HEK293 (cell line): ENCODE measurements at regions not wholly inside any gene's neighbourhood (a gene's known extent, or its start where the extent isn't known, plus 50 kb on each side); places are given as distances from the start of the nearest gene placed in this dataset.

Source experiments
- CTCF ChIA-PET: fragments of 350-600 bp; formaldehyde crosslinking; extraction: SDS; loops from one replicate; lab custom pipeline; 2021; ENCODE audit warnings: antibody characterized with exemption; lab: Yijun Ruan, JAX
- POLR2A ChIA-PET: fragments of 300-600 bp; formaldehyde crosslinking; extraction: SDS; loops from one replicate; lab custom pipeline; 2020; ENCODE audit warnings: antibody characterized with exemption, inconsistent platforms; lab: Yijun Ruan, JAX
- H3K27ac ChIP-seq: fragments of 200-500 bp; sonication (Bioruptor generic); 2 replicates; pipeline ENCODE4 v1.5.1; 2014; ENCODE audit warnings: low read depth, low read length, control low read depth, inconsistent platforms; ENCODE audit errors: extremely low read depth
- H3K36me3 ChIP-seq, 2 experiments: fragments of 200-500 bp in 1 of 2; sonication (Bioruptor generic) in 1 of 2; 1 replicate in 1 of 2; 2 replicates in 1 of 2; pipeline ENCODE4 v1.5.1; 2014 to 2017; ENCODE audit warnings: inconsistent platforms in 2 of 2, low read length in 2 of 2; ENCODE audit not compliant: control insufficient read depth in 2 of 2, insufficient read depth in 1 of 2
- H3K4me1 ChIP-seq: fragments of 200-500 bp; sonication (Bioruptor generic); 2 replicates; pipeline ENCODE4 v1.5.1; 2014; ENCODE audit warnings: mild to moderate bottlenecking, low read length, inconsistent platforms; ENCODE audit not compliant: control insufficient read depth, insufficient read depth
- H3K4me3 ChIP-seq: 2 replicates; pipeline ENCODE4 v1.5.1; 2011; ENCODE audit warnings: low read depth, mild to moderate bottlenecking, control low read depth, low read length, moderate library complexity
- H3K9me3 ChIP-seq: fragments of 200-500 bp; sonication (Bioruptor generic); 2 replicates; pipeline ENCODE4 v1.5.1; 2014; ENCODE audit warnings: low read depth, low read length, inconsistent platforms; ENCODE audit not compliant: control insufficient read depth, insufficient read depth
- HOXD13 ChIP-seq: sonication (generic); formaldehyde crosslinking; IDR thresholded peaks from 2 replicates; pipeline ENCODE4 v1.8.0; 2022; ENCODE audit warnings: missing genetic modification reagents, borderline replicate concordance
- KLF16 ChIP-seq: fragments of 450-650 bp; formaldehyde crosslinking; IDR thresholded peaks from 2 replicates; pipeline ENCODE4 v1.5.1; 2017; ENCODE audit warnings: missing biosample characterization, missing genetic modification characterization
- ZNF121 ChIP-seq: fragments of 450-650 bp; formaldehyde crosslinking; IDR thresholded peaks from 2 replicates; pipeline ENCODE4 v1.5.1; 2016; ENCODE audit warnings: missing biosample characterization, missing genetic modification characterization
- ZNF223 ChIP-seq: fragments of 450-650 bp; formaldehyde crosslinking; IDR thresholded peaks from 2 replicates; pipeline ENCODE4 v1.5.1; 2016; ENCODE audit warnings: missing biosample characterization, missing genetic modification characterization
- ZNF433 ChIP-seq: fragments of 450-650 bp; formaldehyde crosslinking; IDR thresholded peaks from 2 replicates; pipeline ENCODE4 v1.5.1; 2016; ENCODE audit warnings: missing biosample characterization, missing genetic modification characterization, low read depth
- ZNF473 ChIP-seq: fragments of 450-650 bp; formaldehyde crosslinking; IDR thresholded peaks from 2 replicates; pipeline ENCODE4 v1.5.1; 2017; ENCODE audit warnings: missing biosample characterization, missing genetic modification characterization
- ZNF548 ChIP-seq: fragments of 450-650 bp; formaldehyde crosslinking; IDR thresholded peaks from 2 replicates; pipeline ENCODE4 v1.5.1; 2016; ENCODE audit warnings: missing biosample characterization, missing genetic modification characterization
- ZNF658 ChIP-seq: fragments of 450-650 bp; formaldehyde crosslinking; IDR thresholded peaks from 2 replicates; pipeline ENCODE4; 2016; ENCODE audit warnings: missing biosample characterization, missing genetic modification characterization
- ZNF677 ChIP-seq: fragments of 450-650 bp; IDR thresholded peaks from 2 replicates; pipeline ENCODE4 v1.5.0; 2018; ENCODE audit warnings: missing biosample characterization, mild to moderate bottlenecking, missing genetic modification characterization, moderate library complexity
- ZNF777 ChIP-seq: fragments of 450-650 bp; formaldehyde crosslinking; IDR thresholded peaks from 2 replicates; pipeline ENCODE4 v1.5.1; 2017; ENCODE audit warnings: missing biosample characterization, missing genetic modification characterization, borderline replicate concordance
- ZSCAN23 ChIP-seq: fragments of 450-650 bp; formaldehyde crosslinking; IDR thresholded peaks from 2 replicates; pipeline ENCODE4 v1.5.1; 2016; ENCODE audit warnings: missing biosample characterization, missing genetic modification characterization
- TF ChIP-seq, protein P1 (sequence below): fragments of 450-650 bp; formaldehyde crosslinking; IDR thresholded peaks from 2 replicates; pipeline ENCODE4 v1.5.1; 2016; ENCODE audit warnings: missing biosample characterization, missing genetic modification characterization
- TF ChIP-seq, protein P2 (sequence below): fragments of 450-650 bp; formaldehyde crosslinking; IDR thresholded peaks from 2 replicates; pipeline ENCODE4 v1.5.1; 2016; ENCODE audit warnings: missing biosample characterization, missing genetic modification characterization
- TF ChIP-seq, protein P3 (sequence below): fragments of 450-650 bp; formaldehyde crosslinking; IDR thresholded peaks from 2 replicates; pipeline ENCODE4 v1.5.1; 2016; ENCODE audit warnings: missing biosample characterization, missing genetic modification characterization
- TF ChIP-seq, protein P4 (sequence below): fragments of 450-650 bp; formaldehyde crosslinking; IDR thresholded peaks from 2 replicates; pipeline ENCODE4 v1.5.1; 2017; ENCODE audit warnings: missing biosample characterization, missing genetic modification characterization
- TF ChIP-seq, protein P5 (sequence below): fragments of 450-650 bp; formaldehyde crosslinking; IDR thresholded peaks from 2 replicates; pipeline ENCODE4 v1.5.1; 2017; ENCODE audit warnings: missing biosample characterization, missing genetic modification characterization
- TF ChIP-seq, protein P6 (sequence below): fragments of 450-650 bp; formaldehyde crosslinking; IDR thresholded peaks from 2 replicates; pipeline ENCODE4 v1.5.1; 2016; ENCODE audit warnings: missing biosample characterization, missing genetic modification characterization
- TF ChIP-seq, protein P7 (sequence below): fragments of 450-650 bp; formaldehyde crosslinking; IDR thresholded peaks from 2 replicates; pipeline ENCODE4 v1.5.1; 2016; ENCODE audit warnings: missing biosample characterization, missing genetic modification characterization
- TF ChIP-seq, protein P8 (sequence below): fragments of 450-650 bp; formaldehyde crosslinking; IDR thresholded peaks from 2 replicates; pipeline ENCODE4 v1.5.1; 2016; ENCODE audit warnings: missing biosample characterization, missing genetic modification characterization
- TF ChIP-seq, protein P9 (sequence below): fragments of 450-650 bp; formaldehyde crosslinking; IDR thresholded peaks from 2 replicates; pipeline ENCODE4 v1.5.1; 2016; ENCODE audit warnings: missing biosample characterization, missing genetic modification characterization

DNA sequence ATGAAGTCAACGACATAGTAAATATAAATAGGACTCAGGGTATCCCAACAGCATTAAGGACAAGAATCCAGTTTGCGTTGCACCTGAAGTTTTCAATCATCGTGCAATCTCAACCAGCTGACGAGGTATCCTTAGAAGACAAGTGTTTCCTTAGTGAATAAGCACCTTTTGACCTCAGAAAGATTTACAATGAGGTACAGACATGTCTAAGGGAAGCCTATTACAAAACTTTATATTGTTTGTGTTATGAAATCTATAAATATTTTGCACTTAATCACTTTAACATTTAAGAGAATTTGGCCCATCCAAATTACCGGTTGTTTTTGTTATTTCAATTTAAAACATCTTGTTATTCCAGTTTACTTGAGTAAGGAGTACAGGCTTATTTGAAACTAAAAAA, 64.9 kb upstream of the PRICKLE2 start:
- ChIA-PET CTCF (no interaction called here), POLR2A (no interaction called here)
- no peaks in the 10 kb centered on the region for H3K36me3 ChIP-seq
- no peak for TF ChIP-seq KLF16 (tag by site-specific recombination)
- no peak for TF ChIP-seq ZNF223 (tag by site-specific recombination)
- no peak for TF ChIP-seq ZNF473 (tag by site-specific recombination)
- TF ChIP-seq, protein P1, sequence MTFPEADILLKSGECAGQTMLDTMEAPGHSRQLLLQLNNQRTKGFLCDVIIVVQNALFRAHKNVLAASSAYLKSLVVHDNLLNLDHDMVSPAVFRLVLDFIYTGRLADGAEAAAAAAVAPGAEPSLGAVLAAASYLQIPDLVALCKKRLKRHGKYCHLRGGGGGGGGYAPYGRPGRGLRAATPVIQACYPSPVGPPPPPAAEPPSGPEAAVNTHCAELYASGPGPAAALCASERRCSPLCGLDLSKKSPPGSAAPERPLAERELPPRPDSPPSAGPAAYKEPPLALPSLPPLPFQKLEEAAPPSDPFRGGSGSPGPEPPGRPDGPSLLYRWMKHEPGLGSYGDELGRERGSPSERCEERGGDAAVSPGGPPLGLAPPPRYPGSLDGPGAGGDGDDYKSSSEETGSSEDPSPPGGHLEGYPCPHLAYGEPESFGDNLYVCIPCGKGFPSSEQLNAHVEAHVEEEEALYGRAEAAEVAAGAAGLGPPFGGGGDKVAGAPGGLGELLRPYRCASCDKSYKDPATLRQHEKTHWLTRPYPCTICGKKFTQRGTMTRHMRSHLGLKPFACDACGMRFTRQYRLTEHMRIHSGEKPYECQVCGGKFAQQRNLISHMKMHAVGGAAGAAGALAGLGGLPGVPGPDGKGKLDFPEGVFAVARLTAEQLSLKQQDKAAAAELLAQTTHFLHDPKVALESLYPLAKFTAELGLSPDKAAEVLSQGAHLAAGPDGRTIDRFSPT (tag by site-specific recombination) = no peak
- no peak for TF ChIP-seq ZNF658 (tag by site-specific recombination)
- TF ChIP-seq, protein P2, sequence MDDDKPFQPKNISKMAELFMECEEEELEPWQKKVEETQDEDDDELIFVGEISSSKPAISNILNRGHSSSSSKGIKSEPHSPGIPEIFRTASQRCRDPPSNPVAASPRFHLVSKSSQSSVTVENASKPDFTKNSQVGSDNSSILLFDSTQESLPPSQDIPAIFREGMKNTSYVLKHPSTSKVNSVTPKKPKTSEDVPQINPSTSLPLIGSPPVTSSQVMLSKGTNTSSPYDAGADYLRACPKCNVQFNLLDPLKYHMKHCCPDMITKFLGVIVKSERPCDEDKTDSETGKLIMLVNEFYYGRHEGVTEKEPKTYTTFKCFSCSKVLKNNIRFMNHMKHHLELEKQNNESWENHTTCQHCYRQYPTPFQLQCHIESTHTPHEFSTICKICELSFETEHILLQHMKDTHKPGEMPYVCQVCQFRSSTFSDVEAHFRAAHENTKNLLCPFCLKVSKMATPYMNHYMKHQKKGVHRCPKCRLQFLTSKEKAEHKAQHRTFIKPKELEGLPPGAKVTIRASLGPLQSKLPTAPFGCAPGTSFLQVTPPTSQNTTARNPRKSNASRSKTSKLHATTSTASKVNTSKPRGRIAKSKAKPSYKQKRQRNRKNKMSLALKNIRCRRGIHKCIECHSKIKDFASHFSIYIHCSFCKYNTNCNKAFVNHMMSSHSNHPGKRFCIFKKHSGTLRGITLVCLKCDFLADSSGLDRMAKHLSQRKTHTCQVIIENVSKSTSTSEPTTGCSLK (tag by site-specific recombination) = no peak
- no peak for TF ChIP-seq ZNF677
- TF ChIP-seq, protein P3, sequence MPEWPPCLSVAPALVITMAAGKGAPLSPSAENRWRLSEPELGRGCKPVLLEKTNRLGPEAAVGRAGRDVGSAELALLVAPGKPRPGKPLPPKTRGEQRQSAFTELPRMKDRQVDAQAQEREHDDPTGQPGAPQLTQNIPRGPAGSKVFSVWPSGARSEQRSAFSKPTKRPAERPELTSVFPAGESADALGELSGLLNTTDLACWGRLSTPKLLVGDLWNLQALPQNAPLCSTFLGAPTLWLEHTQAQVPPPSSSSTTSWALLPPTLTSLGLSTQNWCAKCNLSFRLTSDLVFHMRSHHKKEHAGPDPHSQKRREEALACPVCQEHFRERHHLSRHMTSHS (tag by site-specific recombination) = no peak
- no peak for TF ChIP-seq ZSCAN23 (tag by site-specific recombination)
- TF ChIP-seq, protein P4, sequence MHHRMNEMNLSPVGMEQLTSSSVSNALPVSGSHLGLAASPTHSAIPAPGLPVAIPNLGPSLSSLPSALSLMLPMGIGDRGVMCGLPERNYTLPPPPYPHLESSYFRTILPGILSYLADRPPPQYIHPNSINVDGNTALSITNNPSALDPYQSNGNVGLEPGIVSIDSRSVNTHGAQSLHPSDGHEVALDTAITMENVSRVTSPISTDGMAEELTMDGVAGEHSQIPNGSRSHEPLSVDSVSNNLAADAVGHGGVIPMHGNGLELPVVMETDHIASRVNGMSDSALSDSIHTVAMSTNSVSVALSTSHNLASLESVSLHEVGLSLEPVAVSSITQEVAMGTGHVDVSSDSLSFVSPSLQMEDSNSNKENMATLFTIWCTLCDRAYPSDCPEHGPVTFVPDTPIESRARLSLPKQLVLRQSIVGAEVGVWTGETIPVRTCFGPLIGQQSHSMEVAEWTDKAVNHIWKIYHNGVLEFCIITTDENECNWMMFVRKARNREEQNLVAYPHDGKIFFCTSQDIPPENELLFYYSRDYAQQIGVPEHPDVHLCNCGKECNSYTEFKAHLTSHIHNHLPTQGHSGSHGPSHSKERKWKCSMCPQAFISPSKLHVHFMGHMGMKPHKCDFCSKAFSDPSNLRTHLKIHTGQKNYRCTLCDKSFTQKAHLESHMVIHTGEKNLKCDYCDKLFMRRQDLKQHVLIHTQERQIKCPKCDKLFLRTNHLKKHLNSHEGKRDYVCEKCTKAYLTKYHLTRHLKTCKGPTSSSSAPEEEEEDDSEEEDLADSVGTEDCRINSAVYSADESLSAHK = no peak
- TF ChIP-seq, protein P5, sequence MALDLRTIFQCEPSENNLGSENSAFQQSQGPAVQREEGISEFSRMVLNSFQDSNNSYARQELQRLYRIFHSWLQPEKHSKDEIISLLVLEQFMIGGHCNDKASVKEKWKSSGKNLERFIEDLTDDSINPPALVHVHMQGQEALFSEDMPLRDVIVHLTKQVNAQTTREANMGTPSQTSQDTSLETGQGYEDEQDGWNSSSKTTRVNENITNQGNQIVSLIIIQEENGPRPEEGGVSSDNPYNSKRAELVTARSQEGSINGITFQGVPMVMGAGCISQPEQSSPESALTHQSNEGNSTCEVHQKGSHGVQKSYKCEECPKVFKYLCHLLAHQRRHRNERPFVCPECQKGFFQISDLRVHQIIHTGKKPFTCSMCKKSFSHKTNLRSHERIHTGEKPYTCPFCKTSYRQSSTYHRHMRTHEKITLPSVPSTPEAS (tag by site-specific recombination) = no peak
- TF ChIP-seq ZNF548 (tag by site-specific recombination) = no peak
- TF ChIP-seq ZNF121 = no peak
- TF ChIP-seq ZNF433 (tag by site-specific recombination) = no peak
- TF ChIP-seq, protein P6, sequence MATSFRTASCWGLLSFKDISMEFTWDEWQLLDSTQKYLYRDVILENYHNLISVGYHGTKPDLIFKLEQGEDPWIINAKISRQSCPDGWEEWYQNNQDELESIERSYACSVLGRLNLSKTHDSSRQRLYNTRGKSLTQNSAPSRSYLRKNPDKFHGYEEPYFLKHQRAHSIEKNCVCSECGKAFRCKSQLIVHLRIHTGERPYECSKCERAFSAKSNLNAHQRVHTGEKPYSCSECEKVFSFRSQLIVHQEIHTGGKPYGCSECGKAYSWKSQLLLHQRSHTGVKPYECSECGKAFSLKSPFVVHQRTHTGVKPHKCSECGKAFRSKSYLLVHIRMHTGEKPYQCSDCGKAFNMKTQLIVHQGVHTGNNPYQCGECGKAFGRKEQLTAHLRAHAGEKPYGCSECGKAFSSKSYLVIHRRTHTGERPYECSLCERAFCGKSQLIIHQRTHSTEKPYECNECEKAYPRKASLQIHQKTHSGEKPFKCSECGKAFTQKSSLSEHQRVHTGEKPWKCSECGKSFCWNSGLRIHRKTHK (tag by site-specific recombination) = no peak
- TF ChIP-seq, protein P7, sequence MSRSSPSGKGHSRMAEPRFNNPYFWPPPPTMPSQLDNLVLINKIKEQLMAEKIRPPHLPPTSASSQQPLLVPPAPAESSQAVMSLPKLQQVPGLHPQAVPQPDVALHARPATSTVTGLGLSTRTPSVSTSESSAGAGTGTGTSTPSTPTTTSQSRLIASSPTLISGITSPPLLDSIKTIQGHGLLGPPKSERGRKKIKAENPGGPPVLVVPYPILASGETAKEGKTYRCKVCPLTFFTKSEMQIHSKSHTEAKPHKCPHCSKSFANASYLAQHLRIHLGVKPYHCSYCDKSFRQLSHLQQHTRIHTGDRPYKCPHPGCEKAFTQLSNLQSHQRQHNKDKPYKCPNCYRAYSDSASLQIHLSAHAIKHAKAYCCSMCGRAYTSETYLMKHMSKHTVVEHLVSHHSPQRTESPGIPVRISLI (tag by site-specific recombination) = no peak
- TF ChIP-seq, protein P8, sequence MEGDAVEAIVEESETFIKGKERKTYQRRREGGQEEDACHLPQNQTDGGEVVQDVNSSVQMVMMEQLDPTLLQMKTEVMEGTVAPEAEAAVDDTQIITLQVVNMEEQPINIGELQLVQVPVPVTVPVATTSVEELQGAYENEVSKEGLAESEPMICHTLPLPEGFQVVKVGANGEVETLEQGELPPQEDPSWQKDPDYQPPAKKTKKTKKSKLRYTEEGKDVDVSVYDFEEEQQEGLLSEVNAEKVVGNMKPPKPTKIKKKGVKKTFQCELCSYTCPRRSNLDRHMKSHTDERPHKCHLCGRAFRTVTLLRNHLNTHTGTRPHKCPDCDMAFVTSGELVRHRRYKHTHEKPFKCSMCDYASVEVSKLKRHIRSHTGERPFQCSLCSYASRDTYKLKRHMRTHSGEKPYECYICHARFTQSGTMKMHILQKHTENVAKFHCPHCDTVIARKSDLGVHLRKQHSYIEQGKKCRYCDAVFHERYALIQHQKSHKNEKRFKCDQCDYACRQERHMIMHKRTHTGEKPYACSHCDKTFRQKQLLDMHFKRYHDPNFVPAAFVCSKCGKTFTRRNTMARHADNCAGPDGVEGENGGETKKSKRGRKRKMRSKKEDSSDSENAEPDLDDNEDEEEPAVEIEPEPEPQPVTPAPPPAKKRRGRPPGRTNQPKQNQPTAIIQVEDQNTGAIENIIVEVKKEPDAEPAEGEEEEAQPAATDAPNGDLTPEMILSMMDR (tag by site-specific recombination) = no peak
- TF ChIP-seq, protein P9, sequence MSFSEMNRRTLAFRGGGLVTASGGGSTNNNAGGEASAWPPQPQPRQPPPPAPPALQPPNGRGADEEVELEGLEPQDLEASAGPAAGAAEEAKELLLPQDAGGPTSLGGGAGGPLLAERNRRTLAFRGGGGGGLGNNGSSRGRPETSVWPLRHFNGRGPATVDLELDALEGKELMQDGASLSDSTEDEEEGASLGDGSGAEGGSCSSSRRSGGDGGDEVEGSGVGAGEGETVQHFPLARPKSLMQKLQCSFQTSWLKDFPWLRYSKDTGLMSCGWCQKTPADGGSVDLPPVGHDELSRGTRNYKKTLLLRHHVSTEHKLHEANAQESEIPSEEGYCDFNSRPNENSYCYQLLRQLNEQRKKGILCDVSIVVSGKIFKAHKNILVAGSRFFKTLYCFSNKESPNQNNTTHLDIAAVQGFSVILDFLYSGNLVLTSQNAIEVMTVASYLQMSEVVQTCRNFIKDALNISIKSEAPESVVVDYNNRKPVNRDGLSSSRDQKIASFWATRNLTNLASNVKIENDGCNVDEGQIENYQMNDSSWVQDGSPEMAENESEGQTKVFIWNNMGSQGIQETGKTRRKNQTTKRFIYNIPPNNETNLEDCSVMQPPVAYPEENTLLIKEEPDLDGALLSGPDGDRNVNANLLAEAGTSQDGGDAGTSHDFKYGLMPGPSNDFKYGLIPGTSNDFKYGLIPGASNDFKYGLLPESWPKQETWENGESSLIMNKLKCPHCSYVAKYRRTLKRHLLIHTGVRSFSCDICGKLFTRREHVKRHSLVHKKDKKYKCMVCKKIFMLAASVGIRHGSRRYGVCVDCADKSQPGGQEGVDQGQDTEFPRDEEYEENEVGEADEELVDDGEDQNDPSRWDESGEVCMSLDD (tag by site-specific recombination) = no peak
- no peak for TF ChIP-seq ZNF777 (tag by site-specific recombination)
- TF ChIP-seq HOXD13 (CRISPR knock-in tag) = no peak
- no peak overlapping the region for H3K4me3 ChIP-seq
- no peak overlapping the region for H3K27ac ChIP-seq
- H3K9me3 ChIP-seq = no peaks in the 10 kb centered on the region
- no peaks in the 10 kb centered on the region for H3K4me1 ChIP-seq
